GM12873 (cell line): ENCODE measurements at regions not wholly inside any gene's neighbourhood (a gene's known extent, or its start where the extent isn't known, plus 50 kb on each side); places are given as distances from the start of the nearest gene placed in this dataset.

ENCODE experiments used
- TF ChIP-seq, protein P1 (sequence below): IDR thresholded peaks from 2 replicates; pipeline ENCODE4 v1.5.1; 2012; ENCODE audit warnings: low read depth, mild to moderate bottlenecking, moderate library complexity, low read length, control low read depth; ENCODE audit not compliant: insufficient read depth; ENCODE audit errors: missing control alignments

DNA sequence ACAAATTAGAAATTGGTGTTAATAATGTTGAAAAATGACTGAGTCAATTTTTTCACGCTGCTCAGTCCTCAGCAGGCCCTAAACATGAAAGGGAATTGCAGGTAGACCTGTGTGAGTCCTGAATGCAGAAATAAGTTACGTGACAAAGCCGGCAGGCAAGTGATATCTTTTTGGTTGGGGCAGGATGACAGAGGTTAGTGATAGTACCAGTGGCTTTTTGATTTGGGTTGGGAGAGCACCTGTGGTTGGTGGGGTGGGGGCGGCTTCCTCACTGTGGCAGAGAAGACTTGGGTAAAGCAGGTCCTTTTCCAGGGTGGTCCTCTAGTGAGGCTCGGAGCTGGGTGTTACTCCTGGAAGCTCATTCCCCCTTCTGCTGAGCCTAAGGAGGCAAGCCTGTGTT, 164.7 kb downstream of the TMEM167A start:
- TF ChIP-seq, protein P1, sequence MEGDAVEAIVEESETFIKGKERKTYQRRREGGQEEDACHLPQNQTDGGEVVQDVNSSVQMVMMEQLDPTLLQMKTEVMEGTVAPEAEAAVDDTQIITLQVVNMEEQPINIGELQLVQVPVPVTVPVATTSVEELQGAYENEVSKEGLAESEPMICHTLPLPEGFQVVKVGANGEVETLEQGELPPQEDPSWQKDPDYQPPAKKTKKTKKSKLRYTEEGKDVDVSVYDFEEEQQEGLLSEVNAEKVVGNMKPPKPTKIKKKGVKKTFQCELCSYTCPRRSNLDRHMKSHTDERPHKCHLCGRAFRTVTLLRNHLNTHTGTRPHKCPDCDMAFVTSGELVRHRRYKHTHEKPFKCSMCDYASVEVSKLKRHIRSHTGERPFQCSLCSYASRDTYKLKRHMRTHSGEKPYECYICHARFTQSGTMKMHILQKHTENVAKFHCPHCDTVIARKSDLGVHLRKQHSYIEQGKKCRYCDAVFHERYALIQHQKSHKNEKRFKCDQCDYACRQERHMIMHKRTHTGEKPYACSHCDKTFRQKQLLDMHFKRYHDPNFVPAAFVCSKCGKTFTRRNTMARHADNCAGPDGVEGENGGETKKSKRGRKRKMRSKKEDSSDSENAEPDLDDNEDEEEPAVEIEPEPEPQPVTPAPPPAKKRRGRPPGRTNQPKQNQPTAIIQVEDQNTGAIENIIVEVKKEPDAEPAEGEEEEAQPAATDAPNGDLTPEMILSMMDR = no peak

DNA sequence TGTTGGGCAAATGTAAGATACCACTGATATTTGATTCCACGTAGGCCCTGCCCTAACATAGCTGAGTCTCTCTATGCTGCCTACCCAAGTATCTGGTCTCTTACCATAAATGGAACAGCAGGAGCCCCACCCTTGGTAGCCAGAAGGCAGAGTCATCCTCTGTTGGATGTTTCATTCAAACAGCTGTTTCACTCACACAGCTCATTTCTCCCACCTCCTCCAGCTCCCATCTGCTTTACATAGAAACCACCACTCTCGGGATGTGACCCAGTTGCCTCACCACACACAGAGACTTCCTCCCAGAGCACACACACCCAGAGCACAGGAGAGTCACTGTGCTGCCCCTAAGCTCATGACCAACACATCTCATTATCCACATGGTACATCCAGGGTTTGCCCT, 165.3 kb downstream of the TMEM167A start:
- TF ChIP-seq, protein P1 = no peak

DNA sequence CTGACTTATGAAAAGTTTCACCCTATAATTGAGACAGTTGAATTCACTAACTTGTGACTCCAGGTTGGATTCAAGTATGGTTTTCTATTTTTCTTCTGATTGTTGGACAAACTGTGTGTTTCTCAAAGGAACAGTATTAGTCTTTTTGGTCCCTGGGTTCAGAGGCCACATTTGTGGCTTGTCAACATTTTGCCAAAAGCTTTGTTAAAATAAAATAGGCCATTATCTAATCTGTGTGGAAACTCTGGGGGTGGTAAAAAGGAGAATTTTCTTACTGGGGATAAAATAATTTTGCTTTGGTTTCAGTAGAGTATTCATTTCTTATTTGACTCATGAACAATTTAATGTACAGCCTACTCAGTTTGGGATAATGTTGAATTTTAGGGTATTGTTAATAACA, 166.3 kb downstream of the TMEM167A start:
- TF ChIP-seq, protein P1 = no peak

GRCh38 chr5:82910491-82910890, 166.7 kb downstream of the TMEM167A start:
- TF ChIP-seq, protein P1 = no peak

DNA sequence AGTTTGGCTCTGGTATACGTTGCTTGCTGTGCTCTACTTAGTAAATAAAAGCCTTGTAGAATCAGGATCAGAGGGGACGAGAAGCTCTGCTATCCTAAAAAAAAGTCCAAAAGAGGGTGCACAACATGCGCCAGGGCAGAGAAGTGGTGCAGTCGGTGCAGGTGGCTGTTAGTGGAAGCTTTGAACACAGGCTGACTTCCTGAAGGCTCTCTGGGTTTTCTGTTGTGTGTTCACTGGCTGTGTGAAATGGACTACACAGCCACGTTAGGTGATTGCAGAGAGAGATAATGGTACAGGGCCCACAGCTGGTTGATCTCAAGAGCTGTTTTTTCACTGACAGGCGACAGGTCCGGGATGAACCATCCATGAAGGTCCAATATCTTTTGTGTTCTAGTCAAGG, 167.4 kb downstream of the TMEM167A start:
- TF ChIP-seq, protein P1 = no peak

GRCh38 chr5:82905986-82906385, 171.2 kb downstream of the TMEM167A start:
- TF ChIP-seq, protein P1 = no peak

DNA sequence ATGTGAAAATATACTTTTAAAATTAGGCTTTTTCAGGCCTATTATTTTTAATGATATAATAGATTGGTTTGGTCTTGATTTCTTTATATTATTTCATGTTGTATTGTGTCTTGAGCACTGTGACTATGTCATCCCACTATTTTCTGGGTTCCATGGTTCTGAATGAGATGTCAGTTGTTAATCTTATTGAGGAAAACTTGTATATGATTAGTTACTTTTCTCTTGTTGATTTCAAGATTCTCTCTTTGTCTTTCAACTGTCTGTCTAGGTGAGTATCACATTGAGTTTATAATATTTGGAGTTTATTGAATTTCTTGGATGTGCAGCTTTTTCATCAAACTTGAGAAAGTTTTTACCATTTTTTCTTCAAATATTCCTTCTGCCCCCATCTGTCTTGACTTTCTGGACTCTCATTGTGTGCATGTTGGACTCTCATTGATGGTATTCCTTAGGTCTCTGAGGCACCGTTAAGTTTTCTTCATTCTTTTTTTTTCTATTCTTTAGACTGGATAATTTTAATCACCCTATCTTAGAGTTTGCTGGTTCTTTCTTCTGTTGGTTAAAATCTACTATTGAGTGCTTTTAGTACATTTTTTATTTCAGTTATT, 175.8 kb downstream of the TMEM167A start:
- TF ChIP-seq, protein P1 = no peak

DNA sequence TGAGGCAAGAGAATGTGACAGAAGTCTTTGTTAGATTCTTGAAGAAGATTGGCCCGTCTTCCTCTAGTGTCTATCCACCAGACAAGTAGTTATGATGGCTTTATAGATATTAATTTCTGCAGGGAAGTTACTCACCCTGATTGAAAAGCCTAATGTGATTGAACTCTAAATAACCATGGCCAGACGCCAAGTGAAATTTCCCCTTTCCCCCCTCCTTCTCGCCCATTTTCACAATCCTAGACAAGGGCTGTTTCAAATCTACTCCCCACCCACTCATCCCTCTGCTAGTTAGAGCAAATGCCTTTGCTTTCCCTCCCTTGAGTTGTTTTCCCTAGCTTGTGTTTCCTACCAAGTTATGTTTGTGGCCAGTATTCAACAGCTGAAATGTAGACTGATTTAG, 182.5 kb downstream of the TMEM167A start:
- TF ChIP-seq, protein P1 = no peak
